HCT116 (cell line): ENCODE measurements at regions not wholly inside any gene's neighbourhood (a gene's known extent, or its start where the extent isn't known, plus 50 kb on each side); places are given as distances from the start of the nearest gene placed in this dataset.

Experiments used
- ATAC-seq: fragments of 200-7000 bp; cut with Tn5 transposase; 2 replicates; pipeline ENCODE4 v1.9.1; 2020; ENCODE audit warnings: mild to moderate bottlenecking, moderate library complexity
- BruUV-seq: library from RNA; stranded (reverse); fragments of 400-500 nt; replicated peaks from 2 replicates; lab custom pipeline; 2021; lab: Mats Ljungman, UMichigan
- CTCF ChIA-PET: fragments of 300-600 bp; sonication (Branson Sonifier 250); formaldehyde crosslinking; loops from one replicate; lab custom pipeline; 2021; ENCODE audit warnings: antibody characterized with exemption; lab: Charles Lee
- POLR2A ChIA-PET: fragments of 300-600, 350-600 bp; sonication (Branson Sonifier 250); formaldehyde crosslinking; loops from one replicate; lab custom pipeline; 2021; ENCODE audit warnings: antibody characterized with exemption; lab: Charles Lee
- RAD21 ChIA-PET, 2 experiments: fragments of 300-600 bp; sonication (Branson Sonifier 250); formaldehyde crosslinking; loops; one replicate each; lab custom pipeline; 2023; ENCODE audit warnings: low total read pairs in 2 of 2; ENCODE audit not compliant: uncharacterized antibody in 2 of 2, unreplicated experiment in 2 of 2, low non-redundant PET in 1 of 2; lab: Charles Lee
- DNase-seq: peaks from one replicate; pipeline ENCODE4 v3.0.0-alpha.2; 2010; ENCODE audit warnings: low read depth, low spot score
- H2AFZ ChIP-seq: fragments of 200-600 bp; shearing (Covaris generic), sonication (generic); 2 replicates; pipeline ENCODE4 v1.6.1; 2017; ENCODE audit warnings: low read depth, mixed run types, mixed read lengths, antibody characterized with exemption, low read length; ENCODE audit not compliant: poor library complexity, severe bottlenecking
- H3K27ac ChIP-seq: 2 replicates; pipeline ENCODE4 v1.5.1; 2012; ENCODE audit warnings: low read depth, low read length
- H3K27me3 ChIP-seq: fragments of 200-600 bp; sonication (generic); 2 replicates; pipeline ENCODE4 v1.6.1; 2016; ENCODE audit warnings: mixed run types, low read length, mixed read lengths; ENCODE audit not compliant: insufficient read depth
- H3K36me3 ChIP-seq, 2 experiments: fragments of 200-500 bp in 1 of 2; fragments of 200-600 bp in 1 of 2; sonication (Bioruptor generic) in 1 of 2; sonication (generic) in 1 of 2; 2 replicates each; pipeline versions ENCODE4 v1.5.1 to v1.6.1; 2014 to 2016; ENCODE audit warnings: low read length in 2 of 2, inconsistent platforms in 1 of 2, mixed read lengths in 1 of 2, mixed run types in 1 of 2; ENCODE audit not compliant: insufficient read depth in 2 of 2, control insufficient read depth in 1 of 2
- H3K4me1 ChIP-seq, 2 experiments: fragments of 200-600 bp in 1 of 2; sonication (generic) in 1 of 2; 2 replicates each; pipeline versions ENCODE4 v1.5.1 to v1.6.1; 2012 to 2017; ENCODE audit warnings: low read length in 2 of 2, inconsistent platforms in 1 of 2, mild to moderate bottlenecking in 1 of 2, mixed read lengths in 1 of 2, mixed run types in 1 of 2, moderate library complexity in 1 of 2; ENCODE audit not compliant: insufficient read depth in 2 of 2, control insufficient read depth in 1 of 2
- H3K4me2 ChIP-seq: fragments of 200-600 bp; sonication (generic); 2 replicates; pipeline ENCODE4 v1.6.1; 2017; ENCODE audit warnings: mixed run types, low read length, mixed read lengths
- H3K4me3 ChIP-seq, 2 experiments: fragments of 200-600 bp in 1 of 2; sonication (generic) in 1 of 2; replicated peaks in 1 of 2; 2 replicates each; pipeline ENCODE4 v1.5.1; 2011 to 2016; ENCODE audit warnings: low read length in 2 of 2, control low read depth in 1 of 2, low read depth in 1 of 2, mild to moderate bottlenecking in 1 of 2, mixed read lengths in 1 of 2, mixed run types in 1 of 2
- H3K79me2 ChIP-seq: fragments of 200-600 bp; sonication (generic); 2 replicates; pipeline ENCODE4 v1.6.1; 2017; ENCODE audit warnings: mild to moderate bottlenecking, mixed run types, low read length, moderate library complexity, mixed read lengths; ENCODE audit not compliant: insufficient read depth
- H3K9ac ChIP-seq: fragments of 200-600 bp; sonication (generic); 2 replicates; pipeline ENCODE4 v1.6.1; 2016; ENCODE audit warnings: low read length, mixed read lengths
- H3K9me2 ChIP-seq: fragments of 200-600 bp; sonication (generic), shearing (Covaris generic); 2 replicates; pipeline ENCODE4 v1.6.1; 2017; ENCODE audit warnings: mixed run types, mild to moderate bottlenecking, moderate library complexity; ENCODE audit not compliant: insufficient read depth
- H3K9me3 ChIP-seq, 2 experiments: fragments of 200-500 bp in 1 of 2; fragments of 200-600 bp in 1 of 2; sonication (Bioruptor generic) in 1 of 2; sonication (generic) in 1 of 2; 2 replicates each; pipeline ENCODE4 v1.6.1; 2014 to 2017; ENCODE audit warnings: low read length in 2 of 2, mixed read lengths in 2 of 2, inconsistent platforms in 1 of 2, low read depth in 1 of 2, mild to moderate bottlenecking in 1 of 2, mixed run types in 1 of 2, moderate library complexity in 1 of 2; ENCODE audit not compliant: control insufficient read depth in 1 of 2, insufficient read depth in 1 of 2
- H4K20me1 ChIP-seq: fragments of 200-600 bp; sonication (generic), shearing (Covaris generic); 2 replicates; pipeline ENCODE4 v1.6.1; 2017; ENCODE audit warnings: mixed run types, mild to moderate bottlenecking, moderate library complexity; ENCODE audit not compliant: insufficient read depth
- CBX3 ChIP-seq: IDR thresholded peaks from 2 replicates; pipeline ENCODE4 v1.6.1; 2012; ENCODE audit warnings: low read depth
- CEBPB ChIP-seq: IDR thresholded peaks from 2 replicates; pipeline ENCODE4 v1.6.1; 2012; ENCODE audit warnings: low read depth
- EGR1 ChIP-seq: IDR thresholded peaks from 2 replicates; pipeline ENCODE4 v1.6.1; 2012; ENCODE audit warnings: low read depth
- ELF1 ChIP-seq: IDR thresholded peaks from 2 replicates; pipeline ENCODE4 v1.6.1; 2012; ENCODE audit warnings: low read depth, borderline replicate concordance
- EZH2 ChIP-seq: fragments of 200-600 bp; sonication (generic); IDR thresholded peaks from 2 replicates; pipeline ENCODE4 v1.6.1; 2017; ENCODE audit warnings: antibody characterized with exemption, mixed run types
- EZH2phosphoT487 ChIP-seq: fragments of 200-600 bp; IDR thresholded peaks from 2 replicates; pipeline ENCODE4 v1.6.1; 2018; ENCODE audit warnings: antibody characterized with exemption, borderline replicate concordance
- FOSL1 ChIP-seq: IDR thresholded peaks from 2 replicates; pipeline ENCODE4 v1.6.1; 2012; ENCODE audit warnings: low read depth
- JUND ChIP-seq: IDR thresholded peaks from 2 replicates; pipeline ENCODE4 v1.6.1; 2012
- POLR2A ChIP-seq: IDR thresholded peaks from 2 replicates; pipeline ENCODE4 v1.7.0; 2011; ENCODE audit warnings: borderline replicate concordance; ENCODE audit not compliant: insufficient read depth, insufficient read length; ENCODE audit errors: extremely low read depth
- POLR2AphosphoS5 ChIP-seq: IDR thresholded peaks from 2 replicates; pipeline ENCODE4 v1.6.1; 2011; ENCODE audit warnings: mild to moderate bottlenecking, low read depth, low read length, moderate library complexity
- SRF ChIP-seq: IDR thresholded peaks from 2 replicates; pipeline ENCODE4 v1.6.1; 2012; ENCODE audit warnings: low read depth
- TCF7L2 ChIP-seq: IDR thresholded peaks from 2 replicates; pipeline ENCODE4 v1.7.0; 2011; ENCODE audit warnings: borderline replicate concordance, inconsistent platforms; ENCODE audit not compliant: insufficient read depth, insufficient read length; ENCODE audit errors: extremely low read depth
- YY1 ChIP-seq: IDR thresholded peaks from 2 replicates; pipeline ENCODE4 v1.6.1; 2011; ENCODE audit warnings: low read length, low read depth, moderate library complexity, mild to moderate bottlenecking; ENCODE audit not compliant: insufficient replicate concordance; ENCODE audit errors: extremely low read depth
- ZFX ChIP-seq: fragments of 450-650 bp; IDR thresholded peaks from 2 replicates; pipeline ENCODE4 v1.6.1; 2017
- ZNF274 ChIP-seq: fragments of 200-500 bp; sonication (Bioruptor generic); IDR thresholded peaks from 2 replicates; pipeline ENCODE4 v1.6.1; 2014; ENCODE audit warnings: mild to moderate bottlenecking, low read depth, low read length, inconsistent platforms
- intact Hi-C: fragments of 100-400 bp; cut with micrococcal nuclease; formaldehyde crosslinking; loops from 2 replicates; pipeline ENCODE4 v1.10.0; 2022
- TF ChIP-seq, protein P1 (sequence below): IDR thresholded peaks from 2 replicates; pipeline ENCODE4 v1.6.1; 2012
- TF ChIP-seq, protein P2 (sequence below): IDR thresholded peaks from 2 replicates; pipeline ENCODE4 v1.6.1; 2012; ENCODE audit warnings: low read depth

DNA sequence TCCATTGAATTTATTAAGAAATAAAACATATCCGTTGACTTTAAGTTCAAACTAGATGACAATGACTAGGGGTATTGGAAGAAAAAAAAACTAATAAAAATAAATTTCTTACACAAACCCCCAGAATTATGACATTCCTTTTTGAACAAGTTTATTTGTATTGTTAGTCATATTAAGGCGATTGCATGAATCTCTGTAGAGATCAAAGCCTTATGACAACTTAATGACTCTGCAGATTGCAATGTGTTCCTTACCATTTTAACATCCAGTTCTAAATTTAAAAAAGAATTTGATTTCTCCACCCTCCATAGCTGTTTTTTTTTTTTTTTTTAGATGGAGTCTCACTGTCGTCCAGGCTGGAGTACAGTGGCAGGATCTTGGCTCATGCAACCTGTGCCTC is 189.8 kb upstream of the CEP162 start:
- TF ChIP-seq, protein P1, sequence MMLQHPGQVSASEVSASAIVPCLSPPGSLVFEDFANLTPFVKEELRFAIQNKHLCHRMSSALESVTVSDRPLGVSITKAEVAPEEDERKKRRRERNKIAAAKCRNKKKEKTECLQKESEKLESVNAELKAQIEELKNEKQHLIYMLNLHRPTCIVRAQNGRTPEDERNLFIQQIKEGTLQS: no peak
- no peak for TF ChIP-seq EZH2
- TF ChIP-seq ELF1: no peak
- no peak for TF ChIP-seq CEBPB
- no peak for TF ChIP-seq CBX3
- TF ChIP-seq EGR1: no peak
- no peak for TF ChIP-seq ZFX
- no peak for TF ChIP-seq ZNF274
- no peak for TF ChIP-seq TCF7L2
- TF ChIP-seq YY1: no peak
- no peak for TF ChIP-seq SRF
- TF ChIP-seq, protein P2, sequence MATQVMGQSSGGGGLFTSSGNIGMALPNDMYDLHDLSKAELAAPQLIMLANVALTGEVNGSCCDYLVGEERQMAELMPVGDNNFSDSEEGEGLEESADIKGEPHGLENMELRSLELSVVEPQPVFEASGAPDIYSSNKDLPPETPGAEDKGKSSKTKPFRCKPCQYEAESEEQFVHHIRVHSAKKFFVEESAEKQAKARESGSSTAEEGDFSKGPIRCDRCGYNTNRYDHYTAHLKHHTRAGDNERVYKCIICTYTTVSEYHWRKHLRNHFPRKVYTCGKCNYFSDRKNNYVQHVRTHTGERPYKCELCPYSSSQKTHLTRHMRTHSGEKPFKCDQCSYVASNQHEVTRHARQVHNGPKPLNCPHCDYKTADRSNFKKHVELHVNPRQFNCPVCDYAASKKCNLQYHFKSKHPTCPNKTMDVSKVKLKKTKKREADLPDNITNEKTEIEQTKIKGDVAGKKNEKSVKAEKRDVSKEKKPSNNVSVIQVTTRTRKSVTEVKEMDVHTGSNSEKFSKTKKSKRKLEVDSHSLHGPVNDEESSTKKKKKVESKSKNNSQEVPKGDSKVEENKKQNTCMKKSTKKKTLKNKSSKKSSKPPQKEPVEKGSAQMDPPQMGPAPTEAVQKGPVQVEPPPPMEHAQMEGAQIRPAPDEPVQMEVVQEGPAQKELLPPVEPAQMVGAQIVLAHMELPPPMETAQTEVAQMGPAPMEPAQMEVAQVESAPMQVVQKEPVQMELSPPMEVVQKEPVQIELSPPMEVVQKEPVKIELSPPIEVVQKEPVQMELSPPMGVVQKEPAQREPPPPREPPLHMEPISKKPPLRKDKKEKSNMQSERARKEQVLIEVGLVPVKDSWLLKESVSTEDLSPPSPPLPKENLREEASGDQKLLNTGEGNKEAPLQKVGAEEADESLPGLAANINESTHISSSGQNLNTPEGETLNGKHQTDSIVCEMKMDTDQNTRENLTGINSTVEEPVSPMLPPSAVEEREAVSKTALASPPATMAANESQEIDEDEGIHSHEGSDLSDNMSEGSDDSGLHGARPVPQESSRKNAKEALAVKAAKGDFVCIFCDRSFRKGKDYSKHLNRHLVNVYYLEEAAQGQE: no peak
- TF ChIP-seq JUND: no peak
- TF ChIP-seq POLR2A: no peak
- TF ChIP-seq POLR2AphosphoS5: no peak
- TF ChIP-seq FOSL1: no peak
- no peak for TF ChIP-seq EZH2phosphoT487
- TF ChIP-seq, all 23 proteins: peak for 0
- H3K4me3 ChIP-seq: no peak overlapping the region
- H3K36me3 ChIP-seq: no peaks in the 10 kb centered on the region
- no peaks in the 10 kb centered on the region for H3K4me1 ChIP-seq
- H4K20me1 ChIP-seq: no peaks in the 10 kb centered on the region
- RAD21 ChIA-PET: no interaction called here
- H3K27me3 ChIP-seq: peaks cover 29% of the 10 kb centered on the region
- BruUV-seq: no TSS peak
- ATAC-seq: no peak
- no peaks in the 10 kb centered on the region for H3K9me2 ChIP-seq
- H2AFZ ChIP-seq: no peak overlapping the region
- no peak overlapping the region for H3K4me2 ChIP-seq
- no peak for DNase-seq
- H3K9me3 ChIP-seq: no peaks in the 10 kb centered on the region
- H3K79me2 ChIP-seq: no peaks in the 10 kb centered on the region
- POLR2A ChIA-PET: no interaction called here
- intact Hi-C loops: loop anchor here (10.0 kb wide), 1 partner anchor 532 kb away; no protein-coding TSS in a partner anchor
- CTCF ChIA-PET: no interaction called here
- H3K9ac ChIP-seq: no peak overlapping the region
- H3K27ac ChIP-seq: no peak overlapping the region
